EL (cell line): ENCODE measurements at regions not wholly inside any gene's neighbourhood (a gene's known extent, or its start where the extent isn't known, plus 50 kb on each side); places are given as distances from the start of the nearest gene placed in this dataset.
"Not testable (repeated sequence)": the region's sequence is repeated elsewhere in the genome, so short reads cannot be mapped to it uniquely, and the experiment has no call there.

Source experiments
- DNase-seq: peaks from one replicate; pipeline ENCODE4 v3.0.0-alpha.2; 2016

GRCh38 chr9:111147041-111147440 is 108.8 kb upstream of the LPAR1 start:
- no peak for DNase-seq

- DNase-seq, result no peak
Observed at GRCh38 chr9:111144741-111145140, 106.5 kb upstream of the LPAR1 start.

- DNase-seq, result no peak
Observed at GRCh38 chr9:111136180-111136579, 97.9 kb upstream of the LPAR1 start.

- no peak for DNase-seq
Observed at GRCh38 chr9:111131211-111131610, 92.9 kb upstream of the LPAR1 start.

- no peak for DNase-seq
Observed at GRCh38 chr9:111120526-111120925, 82.3 kb upstream of the LPAR1 start.

- DNase-seq, result peak; percentile 89
Observed at GRCh38 chr9:111118256-111118948, 80.1 kb upstream of the LPAR1 start.

- no peak for DNase-seq
Observed at GRCh38 chr9:111114486-111114885, 76.2 kb upstream of the LPAR1 start.

- DNase-seq, result no peak
Observed at GRCh38 chr9:111113712-111114111, 75.4 kb upstream of the LPAR1 start.

GRCh38 chr9:111110805-111111204 is 72.5 kb upstream of the LPAR1 start:
- no peak for DNase-seq

GRCh38 chr9:111108946-111109345 is 70.7 kb upstream of the LPAR1 start:
- DNase-seq, result peak; percentile 82

GRCh38 chr9:111107141-111107540 is 68.9 kb upstream of the LPAR1 start:
- DNase-seq, result no peak

- DNase-seq, result no peak
Observed at GRCh38 chr9:111106202-111106601, 67.9 kb upstream of the LPAR1 start.

- peak; percentile 18 for DNase-seq
Observed at GRCh38 chr9:111102793-111103464, 64.7 kb upstream of the LPAR1 start.

GRCh38 chr9:111099199-111100008 is 61.1 kb upstream of the LPAR1 start:
- DNase-seq, result peak; percentile 52

GRCh38 chr9:111098093-111098492 is 59.8 kb upstream of the LPAR1 start:
- no peak for DNase-seq

GRCh38 chr9:111096051-111096450 is 57.8 kb upstream of the LPAR1 start:
- no peak for DNase-seq

GRCh38 chr9:111095441-111095840 is 57.2 kb upstream of the LPAR1 start:
- no peak for DNase-seq

GRCh38 chr9:111094958-111095357 is 56.7 kb upstream of the LPAR1 start:
- peak; percentile 11 for DNase-seq

- peak; percentile 81 for DNase-seq
Observed at GRCh38 chr9:111094433-111094924, 56.2 kb upstream of the LPAR1 start.

GRCh38 chr9:111092167-111092566 is 53.9 kb upstream of the LPAR1 start:
- not testable (repeated sequence) for DNase-seq
